ENCODE measurements at regions not wholly inside any gene's neighbourhood (a gene's known extent, or its start where the extent isn't known, plus 50 kb on each side); places are given as distances from the start of the nearest gene placed in this dataset.

- TF ChIP-seq CTCF (conservative IDR thresholded peaks at IDR 0.05) (peak; percentile 56), EZH2 (IDR thresholded peaks at IDR 0.05; ENCODE audit: low read depth) (no peak)
Measured at GRCh38 chr6:43927532-43928210, 157.7 kb downstream of the VEGFA start.

All from PC-9 (cell line).